Fibroblast of the conjunctiva (primary cell): ENCODE measurements at regions not wholly inside any gene's neighbourhood (a gene's known extent, or its start where the extent isn't known, plus 50 kb on each side); places are given as distances from the start of the nearest gene placed in this dataset.

ENCODE experiments used
- DNase-seq: peaks from one replicate; pipeline ENCODE4 v3.0.0-alpha.2; 2010; ENCODE audit warnings: low read depth

GRCh38 chr21:33155422-33155821, 74.3 kb upstream of the IFNAR2 start:
- DNase-seq: no peak

- no peak for DNase-seq
Measured at GRCh38 chr21:33157303-33157702, 72.4 kb upstream of the IFNAR2 start.

- DNase-seq: no peak
Measured at GRCh38 chr21:33158654-33159053, 71.1 kb upstream of the IFNAR2 start.

GRCh38 chr21:33162436-33162951, 67.2 kb upstream of the IFNAR2 start:
- no peak for DNase-seq

GRCh38 chr21:33168886-33169285, 60.9 kb upstream of the IFNAR2 start:
- no peak for DNase-seq

- DNase-seq: no peak
Measured at GRCh38 chr21:33169359-33169758, 60.4 kb upstream of the IFNAR2 start.

GRCh38 chr21:33171616-33172169, 58.0 kb upstream of the IFNAR2 start:
- DNase-seq: no peak

- no peak for DNase-seq
Measured at GRCh38 chr21:33174756-33175155, 55.0 kb upstream of the IFNAR2 start.
